GM06990 (cell line): ENCODE measurements at regions not wholly inside any gene's neighbourhood (a gene's known extent, or its start where the extent isn't known, plus 50 kb on each side); places are given as distances from the start of the nearest gene placed in this dataset.
"Not testable (repeated sequence)": the region's sequence is repeated elsewhere in the genome, so short reads cannot be mapped to it uniquely, and the experiment has no call there.

ENCODE experiments used
- DNase-seq: peaks from one replicate; pipeline ENCODE4 v3.0.0-alpha.2; 2011; ENCODE audit not compliant: insufficient read length; ENCODE audit errors: extremely low read depth
- H3K27me3 ChIP-seq: replicated peaks from 2 replicates; pipeline ENCODE4 v1.6.0; 2011; ENCODE audit warnings: low read length; ENCODE audit not compliant: control insufficient read depth, insufficient read depth
- H3K36me3 ChIP-seq: 2 replicates; pipeline ENCODE4 v1.5.1; 2011; ENCODE audit warnings: low read length; ENCODE audit not compliant: control insufficient read depth, insufficient read depth
- H3K4me3 ChIP-seq: replicated peaks from 2 replicates; pipeline ENCODE4 v1.5.1; 2011; ENCODE audit warnings: low read depth, mild to moderate bottlenecking, control low read depth, low read length
- TF ChIP-seq, protein P1 (sequence below): IDR thresholded peaks from 2 replicates; pipeline ENCODE4 v1.5.1; 2011; ENCODE audit warnings: low read length, control low read depth, mild to moderate bottlenecking, inconsistent platforms; ENCODE audit not compliant: insufficient read depth, poor library complexity, severe bottlenecking

DNA sequence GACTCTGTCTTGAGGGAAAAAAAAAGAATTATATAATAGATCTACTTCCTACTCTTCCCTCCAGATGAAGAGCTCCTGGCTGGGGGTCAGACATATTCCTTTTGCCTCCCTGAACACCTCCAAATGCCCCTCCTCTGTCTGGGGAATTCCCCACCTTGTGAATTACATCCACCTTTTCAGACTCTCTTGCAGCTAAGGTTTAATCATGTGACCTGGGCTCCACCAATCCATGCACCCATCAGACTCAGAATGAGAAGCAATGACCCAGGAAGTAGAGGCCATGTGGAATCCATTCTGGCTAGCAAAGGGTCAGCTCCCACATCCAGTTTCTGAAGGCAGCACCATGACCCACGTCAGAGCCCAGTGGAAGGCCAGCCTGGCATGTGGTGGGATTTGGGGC is 93.6 kb upstream of the CUX1 start:
- no peak overlapping the region for H3K4me3 ChIP-seq
- no peaks in the 10 kb centered on the region for H3K36me3 ChIP-seq
- no peaks in the 10 kb centered on the region for H3K27me3 ChIP-seq
- TF ChIP-seq, protein P1, sequence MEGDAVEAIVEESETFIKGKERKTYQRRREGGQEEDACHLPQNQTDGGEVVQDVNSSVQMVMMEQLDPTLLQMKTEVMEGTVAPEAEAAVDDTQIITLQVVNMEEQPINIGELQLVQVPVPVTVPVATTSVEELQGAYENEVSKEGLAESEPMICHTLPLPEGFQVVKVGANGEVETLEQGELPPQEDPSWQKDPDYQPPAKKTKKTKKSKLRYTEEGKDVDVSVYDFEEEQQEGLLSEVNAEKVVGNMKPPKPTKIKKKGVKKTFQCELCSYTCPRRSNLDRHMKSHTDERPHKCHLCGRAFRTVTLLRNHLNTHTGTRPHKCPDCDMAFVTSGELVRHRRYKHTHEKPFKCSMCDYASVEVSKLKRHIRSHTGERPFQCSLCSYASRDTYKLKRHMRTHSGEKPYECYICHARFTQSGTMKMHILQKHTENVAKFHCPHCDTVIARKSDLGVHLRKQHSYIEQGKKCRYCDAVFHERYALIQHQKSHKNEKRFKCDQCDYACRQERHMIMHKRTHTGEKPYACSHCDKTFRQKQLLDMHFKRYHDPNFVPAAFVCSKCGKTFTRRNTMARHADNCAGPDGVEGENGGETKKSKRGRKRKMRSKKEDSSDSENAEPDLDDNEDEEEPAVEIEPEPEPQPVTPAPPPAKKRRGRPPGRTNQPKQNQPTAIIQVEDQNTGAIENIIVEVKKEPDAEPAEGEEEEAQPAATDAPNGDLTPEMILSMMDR: no peak
- DNase-seq: no peak

GRCh38 chr7:101724957-101725356 is 92.5 kb upstream of the CUX1 start:
- DNase-seq: no peak
- TF ChIP-seq, protein P1: no peak
- Histone ChIP-seq H3K36me3 (no peaks in the 10 kb centered on the region), H3K4me3 (no peak overlapping the region), H3K27me3 (no peaks in the 10 kb centered on the region)

DNA sequence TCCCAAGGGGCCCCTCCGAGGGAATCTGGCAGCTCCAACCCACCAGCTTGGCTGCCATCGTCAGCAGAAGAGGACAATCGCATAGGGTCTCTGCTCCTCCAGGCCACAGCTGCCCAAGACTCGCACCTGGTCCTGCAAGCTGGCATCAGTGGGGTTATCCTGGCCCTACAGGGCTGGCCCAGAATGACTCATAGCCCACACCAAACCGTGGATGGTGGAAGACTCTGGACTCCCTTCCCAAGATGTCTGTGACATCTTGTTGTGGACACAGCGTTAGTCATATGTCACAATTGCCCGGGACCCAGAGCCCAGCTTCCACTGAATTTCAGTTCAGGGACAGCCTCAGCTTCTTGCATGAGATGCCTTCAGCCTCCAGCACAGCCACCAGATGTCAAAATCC is 91.5 kb upstream of the CUX1 start:
- H3K4me3 ChIP-seq: no peak overlapping the region
- H3K36me3 ChIP-seq: no peaks in the 10 kb centered on the region
- TF ChIP-seq, protein P1: no peak
- DNase-seq: no peak
- no peaks in the 10 kb centered on the region for H3K27me3 ChIP-seq

DNA sequence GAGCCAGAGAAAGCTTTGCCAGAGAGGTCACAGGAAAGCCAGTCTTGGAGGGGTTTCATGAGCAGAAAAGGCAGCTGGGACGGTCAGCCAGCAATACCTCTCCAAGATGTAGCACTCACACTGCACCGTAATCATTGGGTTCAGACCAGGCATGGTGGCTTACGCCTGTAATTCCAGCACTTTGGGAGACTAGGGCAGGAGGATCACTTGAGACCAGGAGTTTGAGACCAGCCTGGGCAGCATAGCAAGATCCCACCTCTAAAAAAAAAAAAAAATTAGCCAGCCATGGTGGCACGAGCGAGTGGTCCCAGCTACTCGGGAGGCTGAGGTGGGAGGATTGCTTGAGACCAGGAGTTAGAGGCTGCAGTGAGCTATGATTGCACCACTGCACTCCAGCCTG is 90.2 kb upstream of the CUX1 start:
- TF ChIP-seq, protein P1: no peak
- no peak overlapping the region for H3K4me3 ChIP-seq
- DNase-seq: no peak

GRCh38 chr7:101728128-101728527 is 89.3 kb upstream of the CUX1 start:
- H3K27me3 ChIP-seq: no peaks in the 10 kb centered on the region
- TF ChIP-seq, protein P1: no peak
- no peak for DNase-seq
- H3K4me3 ChIP-seq: no peak overlapping the region
- no peaks in the 10 kb centered on the region for H3K36me3 ChIP-seq

More for the DNA sequence above, 90.2 kb upstream of the CUX1 start:
- Histone ChIP-seq H3K36me3 (no peaks in the 10 kb centered on the region), H3K27me3 (no peaks in the 10 kb centered on the region)

- DNase-seq, H3K36me3 ChIP-seq, H3K4me3 ChIP-seq, H3K27me3 ChIP-seq: not testable (repeated sequence)
Observed at GRCh38 chr7:101728873-101729240, 88.6 kb upstream of the CUX1 start.
